K562 (cell line): ENCODE measurements at regions not wholly inside any gene's neighbourhood (a gene's known extent, or its start where the extent isn't known, plus 50 kb on each side); places are given as distances from the start of the nearest gene placed in this dataset.

Experiments
- ATAC-seq: fragments of 200-7000 bp; cut with Tn5 transposase; 3 replicates; pipeline ENCODE4 v1.9.1; 2020; ENCODE audit warnings: moderate library complexity
- BruUV-seq: library from RNA; stranded (reverse); fragments of 400-500 nt; replicated peaks from 2 replicates; lab custom pipeline; 2021; lab: Mats Ljungman, UMichigan
- CTCF ChIA-PET: fragments of 300-600 bp; formaldehyde crosslinking; extraction: SDS; loops from one replicate; lab custom pipeline; 2021; ENCODE audit warnings: low intra/inter-chr PET ratio; lab: Yijun Ruan, JAX
- POLR2A ChIA-PET: fragments of 300-600, 350-650 bp; sonication (Branson Sonifier 250); formaldehyde crosslinking; extraction: SDS; loops from one replicate; lab custom pipeline; 2021; ENCODE audit warnings: antibody characterized with exemption, inconsistent platforms; lab: Yijun Ruan, JAX
- DNase-seq, 4 experiments: peaks; one replicate each; pipeline versions ENCODE4 v3.0.0 to v3.0.0-alpha.2; 2011 to 2018; ENCODE audit warnings: low spot score in 3 of 4, mixed read lengths in 3 of 4; ENCODE audit errors: extremely low read depth in 1 of 4
- FAIRE-seq: peaks from 2 replicates; lab custom pipeline; 2011; peaks lifted over from hg19 to GRCh38; lab: Jason Lieb, UNC
- H2AFZ ChIP-seq: 2 replicates; pipeline ENCODE4 v1.6.0; 2011; ENCODE audit warnings: low read depth, low read length, control low read depth, inconsistent platforms
- H3K27ac ChIP-seq: fragments of 200-600 bp; 3 replicates; pipeline ENCODE4 v1.8.0; 2011; ENCODE audit warnings: low read depth, mild to moderate bottlenecking, control low read depth, inconsistent platforms, low read length, moderate library complexity, mixed read lengths; ENCODE audit errors: extremely low read depth
- H3K27me3 ChIP-seq, 2 experiments: fragments of 300-600 bp in 1 of 2; 2 replicates in 1 of 2; 3 replicates in 1 of 2; pipeline versions ENCODE4 v1.6.0 to v1.8.0; 2011; ENCODE audit warnings: inconsistent platforms in 2 of 2, low read length in 2 of 2, mild to moderate bottlenecking in 1 of 2, mixed read lengths in 1 of 2, moderate library complexity in 1 of 2; ENCODE audit not compliant: control insufficient read depth in 2 of 2, insufficient read depth in 2 of 2
- H3K36me3 ChIP-seq: fragments of 300-600 bp; 3 replicates; pipeline ENCODE4 v1.8.0; 2011; ENCODE audit warnings: mild to moderate bottlenecking, low read length, inconsistent platforms; ENCODE audit not compliant: control insufficient read depth, insufficient read depth
- H3K4me1 ChIP-seq, 2 experiments: fragments of 200-600 bp in 1 of 2; replicated peaks in 1 of 2; 2 replicates in 1 of 2; 3 replicates in 1 of 2; pipeline versions ENCODE4 v1.5.1 to v1.8.0; 2011; ENCODE audit warnings: inconsistent platforms in 2 of 2, low read length in 2 of 2, mild to moderate bottlenecking in 1 of 2, mixed read lengths in 1 of 2, moderate library complexity in 1 of 2; ENCODE audit not compliant: control insufficient read depth in 2 of 2, insufficient read depth in 2 of 2
- H3K4me2 ChIP-seq: 2 replicates; pipeline ENCODE4 v1.6.1; 2011; ENCODE audit warnings: low read length, control low read depth, inconsistent platforms, mixed read lengths; ENCODE audit not compliant: insufficient read depth
- H3K4me3 ChIP-seq: fragments of 200-600 bp; sonication (generic), shearing (Covaris generic); 2 replicates; pipeline ENCODE4 v1.5.1; 2016; ENCODE audit warnings: control low read depth, inconsistent platforms
- H3K79me2 ChIP-seq: fragments of 200-600 bp; 3 replicates; pipeline ENCODE4 v1.8.0; 2011; ENCODE audit warnings: low read length, inconsistent platforms; ENCODE audit not compliant: control insufficient read depth, insufficient read depth
- H3K9ac ChIP-seq, 2 experiments: 2 replicates each; pipeline versions ENCODE4 v1.6.0 to v1.6.1; 2011; ENCODE audit warnings: low read depth in 2 of 2, low read length in 2 of 2, control low read depth in 1 of 2, inconsistent platforms in 1 of 2, mild to moderate bottlenecking in 1 of 2, mixed read lengths in 1 of 2; ENCODE audit not compliant: insufficient read depth in 1 of 2
- H3K9me1 ChIP-seq: one replicate; pipeline ENCODE4 v1.6.0; 2011; ENCODE audit warnings: inconsistent platforms, mild to moderate bottlenecking, low read length, moderate library complexity; ENCODE audit not compliant: control insufficient read depth, insufficient read depth
- H3K9me3 ChIP-seq: replicated peaks from 2 replicates; pipeline ENCODE4 v1.5.1; 2011; ENCODE audit warnings: low read depth, low read length, inconsistent platforms; ENCODE audit not compliant: control insufficient read depth, insufficient read depth
- H4K20me1 ChIP-seq: replicated peaks from 2 replicates; pipeline ENCODE4 v1.6.1; 2011; ENCODE audit warnings: low read length, inconsistent platforms, mixed read lengths; ENCODE audit not compliant: control insufficient read depth, insufficient read depth
- COPS2 ChIP-seq: fragments of 450-650 bp; conservative IDR thresholded peaks from 2 replicates; pipeline ENCODE4 v1.6.1; 2016; ENCODE audit warnings: mild to moderate bottlenecking, moderate library complexity
- HDAC1 ChIP-seq, 2 experiments: fragments of 450-650 bp; IDR thresholded peaks; 2 replicates each; pipeline ENCODE4 v1.6.1; 2016 to 2017; ENCODE audit warnings: inconsistent platforms in 1 of 2, mild to moderate bottlenecking in 1 of 2, moderate library complexity in 1 of 2
- HOXB6 ChIP-seq: fragments of 250-450 bp; sonication (Bioruptor Pico); IDR thresholded peaks from 2 replicates; pipeline ENCODE4 v1.5.1; 2022; ENCODE audit warnings: mild to moderate bottlenecking, borderline replicate concordance
- ILK ChIP-seq: fragments of 450-650 bp; IDR thresholded peaks from 2 replicates; pipeline ENCODE4 v1.6.1; 2016; ENCODE audit warnings: missing genetic modification characterization, low read depth, mild to moderate bottlenecking, missing compliant biosample characterization, moderate library complexity, borderline replicate concordance
- MEF2A ChIP-seq: IDR thresholded peaks from 2 replicates; pipeline ENCODE4 v1.6.1; 2011; ENCODE audit warnings: low read depth, mild to moderate bottlenecking, low read length, moderate library complexity; ENCODE audit not compliant: control insufficient read depth
- NFRKB ChIP-seq: fragments of 450-650 bp; IDR thresholded peaks from 2 replicates; pipeline ENCODE4 v1.6.1; 2016; ENCODE audit warnings: low read depth
- POLR2AphosphoS5 ChIP-seq: IDR thresholded peaks from 2 replicates; pipeline ENCODE4 v1.6.1; 2011; ENCODE audit warnings: mild to moderate bottlenecking, low read depth, low read length, moderate library complexity; ENCODE audit not compliant: control insufficient read depth, insufficient read depth
- POLR2H ChIP-seq: IDR thresholded peaks from 2 replicates; pipeline ENCODE4 v1.6.1; 2016; ENCODE audit warnings: missing genetic modification characterization, low read depth, mild to moderate bottlenecking, control low read depth, missing compliant biosample characterization, moderate library complexity
- RFX7 ChIP-seq: fragments of 250-450 bp; sonication (Bioruptor Pico); IDR thresholded peaks from 2 replicates; pipeline ENCODE4 v1.5.1; 2021; ENCODE audit warnings: mild to moderate bottlenecking
- TAF9B ChIP-seq: fragments of 450-650 bp; IDR thresholded peaks from 2 replicates; pipeline ENCODE4 v1.6.1; 2018; ENCODE audit warnings: mild to moderate bottlenecking; ENCODE audit not compliant: partially characterized antibody
- ZNF584 ChIP-seq: fragments of 200-800 bp; sonication (Bioruptor generic); IDR thresholded peaks from 2 replicates; pipeline ENCODE4 v1.6.1; 2016; ENCODE audit warnings: low read depth, mild to moderate bottlenecking, missing genetic modification characterization, missing compliant biosample characterization
- WGBS: fragments of 100-300 bp; shearing (Covaris generic); methylation state at CpG from one replicate; pipeline ENCODE4 v1.1.6; 2016; ENCODE audit warnings: low coverage, mixed read lengths; ENCODE audit not compliant: insufficient coverage; ENCODE audit errors: missing lambda C conversion rate; 5-methylcytosine and 5-hydroxymethylcytosine counted together
- in situ Hi-C: fragments of 300-500 bp; cut with MboI; formaldehyde crosslinking; loops from 4 replicates; pipeline ENCODE4 v1.15.0; 2018; ENCODE audit warnings: inconsistent platforms, mixed read lengths
- intact Hi-C: fragments of 100-400 bp; cut with micrococcal nuclease; formaldehyde crosslinking; loops from 2 replicates; pipeline ENCODE4 v1.14.2; 2022
- TF ChIP-seq, protein P1 (sequence below): IDR thresholded peaks from 2 replicates; pipeline ENCODE4 v1.6.1; 2016; ENCODE audit warnings: missing genetic modification characterization, missing compliant biosample characterization
- TF ChIP-seq, protein P2 (sequence below): fragments of 450-650 bp; formaldehyde crosslinking; IDR thresholded peaks from 2 replicates; pipeline ENCODE4 v1.4.0; 2020; ENCODE audit warnings: mild to moderate bottlenecking, moderate library complexity
- TF ChIP-seq, protein P3 (sequence below): sonication (generic); formaldehyde crosslinking; IDR thresholded peaks from 2 replicates; pipeline ENCODE4 v1.8.1; 2022; ENCODE audit warnings: missing genetic modification reagents
- TF ChIP-seq, protein P4 (sequence below), 2 experiments: IDR thresholded peaks in 1 of 2; conservative IDR thresholded peaks in 1 of 2; 2 replicates each; pipeline ENCODE4 v1.6.1; 2016; ENCODE audit warnings: low read depth in 2 of 2, mild to moderate bottlenecking in 1 of 2, missing compliant biosample characterization in 1 of 2, missing genetic modification characterization in 1 of 2, moderate library complexity in 1 of 2

DNA sequence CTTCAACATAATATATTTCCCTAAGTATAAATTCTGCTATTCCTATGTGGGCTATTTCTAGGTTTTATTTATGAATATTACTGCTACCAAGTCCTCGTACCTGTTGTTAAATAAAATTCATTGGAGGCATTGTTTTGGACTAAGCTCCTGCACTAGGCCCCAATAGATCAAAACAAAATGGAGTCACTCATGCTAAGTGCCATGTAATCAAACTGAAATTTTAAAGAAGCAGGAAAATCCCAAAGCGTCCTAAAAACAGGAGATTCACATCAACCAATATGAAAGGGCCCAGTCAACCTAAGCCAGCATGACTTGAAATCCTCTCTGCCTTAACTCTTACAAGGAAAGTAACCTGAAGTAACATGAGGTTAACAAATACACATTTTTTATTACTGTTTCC lies 743.2 kb downstream of the TRAM1L1 start:
- no TSS peak for BruUV-seq
- no peaks in the 10 kb centered on the region for H4K20me1 ChIP-seq
- H3K27ac ChIP-seq = no peak overlapping the region
- ChIA-PET CTCF (no interaction called here), POLR2A (no interaction called here)
- FAIRE-seq (no peak), ATAC-seq (no peak), DNase-seq (no peak)
- WGBS = 7% methylated on average over 2 of the region's 2 CpGs
- no peak overlapping the region for H3K4me3 ChIP-seq
- H3K9me3 ChIP-seq = no peaks in the 10 kb centered on the region
- no peaks in the 10 kb centered on the region for H3K27me3 ChIP-seq
- intact Hi-C loops (no loop called here), in situ Hi-C loops (no loop called here)
- H3K79me2 ChIP-seq = no peaks in the 10 kb centered on the region
- H3K9ac ChIP-seq = no peak overlapping the region
- H3K9me1 ChIP-seq = no peaks in the 10 kb centered on the region
- no peak overlapping the region for H3K4me2 ChIP-seq
- no peak overlapping the region for H2AFZ ChIP-seq
- H3K4me1 ChIP-seq = no peaks in the 10 kb centered on the region
- H3K36me3 ChIP-seq = no peaks in the 10 kb centered on the region
- TF ChIP-seq, protein P1, sequence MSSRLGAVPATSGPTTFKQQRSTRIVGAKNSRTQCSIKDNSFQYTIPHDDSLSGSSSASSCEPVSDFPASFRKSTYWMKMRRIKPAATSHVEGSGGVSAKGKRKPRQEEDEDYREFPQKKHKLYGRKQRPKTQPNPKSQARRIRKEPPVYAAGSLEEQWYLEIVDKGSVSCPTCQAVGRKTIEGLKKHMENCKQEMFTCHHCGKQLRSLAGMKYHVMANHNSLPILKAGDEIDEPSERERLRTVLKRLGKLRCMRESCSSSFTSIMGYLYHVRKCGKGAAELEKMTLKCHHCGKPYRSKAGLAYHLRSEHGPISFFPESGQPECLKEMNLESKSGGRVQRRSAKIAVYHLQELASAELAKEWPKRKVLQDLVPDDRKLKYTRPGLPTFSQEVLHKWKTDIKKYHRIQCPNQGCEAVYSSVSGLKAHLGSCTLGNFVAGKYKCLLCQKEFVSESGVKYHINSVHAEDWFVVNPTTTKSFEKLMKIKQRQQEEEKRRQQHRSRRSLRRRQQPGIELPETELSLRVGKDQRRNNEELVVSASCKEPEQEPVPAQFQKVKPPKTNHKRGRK (tag) = no peak
- no peak for TF ChIP-seq POLR2AphosphoS5
- no peak for TF ChIP-seq MEF2A
- TF ChIP-seq, protein P2, sequence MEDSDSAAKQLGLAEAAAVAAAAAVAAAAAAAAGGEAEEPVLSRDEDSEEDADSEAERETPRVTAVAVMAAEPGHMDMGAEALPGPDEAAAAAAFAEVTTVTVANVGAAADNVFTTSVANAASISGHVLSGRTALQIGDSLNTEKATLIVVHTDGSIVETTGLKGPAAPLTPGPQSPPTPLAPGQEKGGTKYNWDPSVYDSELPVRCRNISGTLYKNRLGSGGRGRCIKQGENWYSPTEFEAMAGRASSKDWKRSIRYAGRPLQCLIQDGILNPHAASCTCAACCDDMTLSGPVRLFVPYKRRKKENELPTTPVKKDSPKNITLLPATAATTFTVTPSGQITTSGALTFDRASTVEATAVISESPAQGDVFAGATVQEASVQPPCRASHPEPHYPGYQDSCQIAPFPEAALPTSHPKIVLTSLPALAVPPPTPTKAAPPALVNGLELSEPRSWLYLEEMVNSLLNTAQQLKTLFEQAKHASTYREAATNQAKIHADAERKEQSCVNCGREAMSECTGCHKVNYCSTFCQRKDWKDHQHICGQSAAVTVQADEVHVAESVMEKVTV (CRISPR knock-in tag) = no peak
- TF ChIP-seq, protein P3, sequence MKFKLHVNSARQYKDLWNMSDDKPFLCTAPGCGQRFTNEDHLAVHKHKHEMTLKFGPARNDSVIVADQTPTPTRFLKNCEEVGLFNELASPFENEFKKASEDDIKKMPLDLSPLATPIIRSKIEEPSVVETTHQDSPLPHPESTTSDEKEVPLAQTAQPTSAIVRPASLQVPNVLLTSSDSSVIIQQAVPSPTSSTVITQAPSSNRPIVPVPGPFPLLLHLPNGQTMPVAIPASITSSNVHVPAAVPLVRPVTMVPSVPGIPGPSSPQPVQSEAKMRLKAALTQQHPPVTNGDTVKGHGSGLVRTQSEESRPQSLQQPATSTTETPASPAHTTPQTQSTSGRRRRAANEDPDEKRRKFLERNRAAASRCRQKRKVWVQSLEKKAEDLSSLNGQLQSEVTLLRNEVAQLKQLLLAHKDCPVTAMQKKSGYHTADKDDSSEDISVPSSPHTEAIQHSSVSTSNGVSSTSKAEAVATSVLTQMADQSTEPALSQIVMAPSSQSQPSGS (CRISPR knock-in tag) = no peak
- TF ChIP-seq POLR2H (tag) = no peak
- TF ChIP-seq, protein P4, sequence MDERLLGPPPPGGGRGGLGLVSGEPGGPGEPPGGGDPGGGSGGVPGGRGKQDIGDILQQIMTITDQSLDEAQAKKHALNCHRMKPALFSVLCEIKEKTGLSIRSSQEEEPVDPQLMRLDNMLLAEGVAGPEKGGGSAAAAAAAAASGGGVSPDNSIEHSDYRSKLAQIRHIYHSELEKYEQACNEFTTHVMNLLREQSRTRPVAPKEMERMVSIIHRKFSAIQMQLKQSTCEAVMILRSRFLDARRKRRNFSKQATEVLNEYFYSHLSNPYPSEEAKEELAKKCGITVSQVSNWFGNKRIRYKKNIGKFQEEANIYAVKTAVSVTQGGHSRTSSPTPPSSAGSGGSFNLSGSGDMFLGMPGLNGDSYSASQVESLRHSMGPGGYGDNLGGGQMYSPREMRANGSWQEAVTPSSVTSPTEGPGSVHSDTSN (CRISPR knock-in tag; IDR thresholded peaks at IDR 0.05; ENCODE audit: low read depth) = no peak
- TF ChIP-seq, protein P4 (tag; conservative IDR thresholded peaks at IDR 0.05; ENCODE audit: low read depth) = no peak
- no peak for TF ChIP-seq NFRKB
- TF ChIP-seq HOXB6 (CRISPR knock-in tag) = no peak
- TF ChIP-seq COPS2 = no peak
- no peak for TF ChIP-seq RFX7 (CRISPR knock-in tag)
- TF ChIP-seq ILK = no peak
- TF ChIP-seq TAF9B = no peak
- no peak for TF ChIP-seq HDAC1 (IDR thresholded peaks at IDR 0.05)
- TF ChIP-seq ZNF584 = no peak
